PC-3 (cell line): ENCODE measurements at regions not wholly inside any gene's neighbourhood (a gene's known extent, or its start where the extent isn't known, plus 50 kb on each side); places are given as distances from the start of the nearest gene placed in this dataset.

Source experiments
- EZH2 ChIP-seq: fragments of 300-600 bp; sonication (generic); IDR thresholded peaks from one replicate; pipeline ENCODE4 v1.6.1; 2017; ENCODE audit warnings: antibody characterized with exemption, mild to moderate bottlenecking, low read length; ENCODE audit not compliant: unreplicated experiment
- EZH2phosphoT487 ChIP-seq: fragments of 300-600 bp; sonication (generic); IDR thresholded peaks from 2 replicates; pipeline ENCODE4 v1.6.1; 2018; ENCODE audit warnings: mild to moderate bottlenecking, antibody characterized with exemption, low read length, borderline replicate concordance
- TF ChIP-seq, protein P1 (sequence below): fragments of 300-600 bp; sonication (generic); conservative IDR thresholded peaks from 2 replicates; pipeline ENCODE4 v1.5.1; 2017; ENCODE audit warnings: antibody characterized with exemption, low read depth, mild to moderate bottlenecking, low read length

- TF ChIP-seq, protein P1, sequence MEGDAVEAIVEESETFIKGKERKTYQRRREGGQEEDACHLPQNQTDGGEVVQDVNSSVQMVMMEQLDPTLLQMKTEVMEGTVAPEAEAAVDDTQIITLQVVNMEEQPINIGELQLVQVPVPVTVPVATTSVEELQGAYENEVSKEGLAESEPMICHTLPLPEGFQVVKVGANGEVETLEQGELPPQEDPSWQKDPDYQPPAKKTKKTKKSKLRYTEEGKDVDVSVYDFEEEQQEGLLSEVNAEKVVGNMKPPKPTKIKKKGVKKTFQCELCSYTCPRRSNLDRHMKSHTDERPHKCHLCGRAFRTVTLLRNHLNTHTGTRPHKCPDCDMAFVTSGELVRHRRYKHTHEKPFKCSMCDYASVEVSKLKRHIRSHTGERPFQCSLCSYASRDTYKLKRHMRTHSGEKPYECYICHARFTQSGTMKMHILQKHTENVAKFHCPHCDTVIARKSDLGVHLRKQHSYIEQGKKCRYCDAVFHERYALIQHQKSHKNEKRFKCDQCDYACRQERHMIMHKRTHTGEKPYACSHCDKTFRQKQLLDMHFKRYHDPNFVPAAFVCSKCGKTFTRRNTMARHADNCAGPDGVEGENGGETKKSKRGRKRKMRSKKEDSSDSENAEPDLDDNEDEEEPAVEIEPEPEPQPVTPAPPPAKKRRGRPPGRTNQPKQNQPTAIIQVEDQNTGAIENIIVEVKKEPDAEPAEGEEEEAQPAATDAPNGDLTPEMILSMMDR, result no peak
- no peak for TF ChIP-seq EZH2phosphoT487
- no peak for TF ChIP-seq EZH2
Observed at GRCh38 chr12:90489141-90489540, 465.8 kb downstream of the CCER1 start.
